Gastroesophageal sphincter (tissue), 3 donors: ENCODE measurements at regions not wholly inside any gene's neighbourhood (a gene's known extent, or its start where the extent isn't known, plus 50 kb on each side); places are given as distances from the start of the nearest gene placed in this dataset.

ENCODE experiments used
- CTCF ChIP-seq, 4 experiments: fragments of 200-600 bp in 2 of 4; fragments of 450-650 bp in 2 of 4; sonication (generic) in 1 of 4; IDR thresholded peaks; one replicate each; pipeline ENCODE4 v1.5.1; 2017 to 2019; ENCODE audit warnings: antibody characterized with exemption in 4 of 4, mild to moderate bottlenecking in 2 of 4, moderate library complexity in 2 of 4
- EP300 ChIP-seq: sonication (generic); formaldehyde crosslinking; IDR thresholded peaks from one replicate; pipeline ENCODE4 v1.6.1; 2017; ENCODE audit warnings: antibody characterized with exemption, mild to moderate bottlenecking
- POLR2A ChIP-seq, 2 donors: fragments of 450-650 bp; IDR thresholded peaks; one replicate each; pipeline ENCODE4 v1.6.1; 2017; ENCODE audit warnings: antibody characterized with exemption in 2 of 2, mild to moderate bottlenecking in 2 of 2, moderate library complexity in 1 of 2

GRCh38 chr16:85463672-85464382, 149.3 kb upstream of the GSE1 start:
- TF ChIP-seq POLR2A (IDR thresholded peaks at IDR 0.05) (no peak), EP300 (no peak), CTCF (IDR thresholded peaks at IDR 0.05) (no peak)
